NT2/D1 (cell line): ENCODE measurements at regions not wholly inside any gene's neighbourhood (a gene's known extent, or its start where the extent isn't known, plus 50 kb on each side); places are given as distances from the start of the nearest gene placed in this dataset.

Source experiments
- SUZ12 ChIP-seq: IDR thresholded peaks from 2 replicates; pipeline ENCODE4 v1.6.1; 2011; ENCODE audit not compliant: insufficient read length, insufficient read depth; ENCODE audit errors: extremely low read depth
- YY1 ChIP-seq: IDR thresholded peaks from 2 replicates; pipeline ENCODE4 v1.6.1; 2011; ENCODE audit not compliant: insufficient read length, insufficient read depth

- no peak for TF ChIP-seq YY1
- no peak for TF ChIP-seq SUZ12
These were observed 77.1 kb upstream of the SLC22A23 start for GRCh38 chr6:3533981-3534380.
